GM12864 (cell line): ENCODE measurements at regions not wholly inside any gene's neighbourhood (a gene's known extent, or its start where the extent isn't known, plus 50 kb on each side); places are given as distances from the start of the nearest gene placed in this dataset.
"Not testable (repeated sequence)": the region's sequence is repeated elsewhere in the genome, so short reads cannot be mapped to it uniquely, and the experiment has no call there.

ENCODE experiments used
- DNase-seq: peaks from one replicate; pipeline ENCODE4 v3.0.0-alpha.2; 2011; ENCODE audit warnings: low read depth
- H3K4me3 ChIP-seq: 2 replicates; pipeline ENCODE4 v1.5.1; 2011; ENCODE audit warnings: mild to moderate bottlenecking, low read depth, low read length, control low read depth
- CTCF ChIP-seq: IDR thresholded peaks from 2 replicates; pipeline ENCODE4 v1.5.1; 2011; ENCODE audit warnings: low read depth, mild to moderate bottlenecking, moderate library complexity, low read length, control low read depth, inconsistent platforms; ENCODE audit errors: missing control alignments

GRCh38 chr20:58038123-58038654 is 190.3 kb downstream of the ANKRD60 start:
- DNase-seq, result no peak
- no peak for TF ChIP-seq CTCF
- no peak overlapping the region for H3K4me3 ChIP-seq

- no peak overlapping the region for H3K4me3 ChIP-seq
- no peak for DNase-seq
- no peak for TF ChIP-seq CTCF
Observed at GRCh38 chr20:58037631-58038030, 190.8 kb downstream of the ANKRD60 start.

- H3K4me3 ChIP-seq, result no peak overlapping the region
- DNase-seq, result no peak
- no peak for TF ChIP-seq CTCF
Observed at GRCh38 chr20:58033026-58033536, 195.4 kb downstream of the ANKRD60 start.

- no peak overlapping the region for H3K4me3 ChIP-seq
- DNase-seq, result no peak
- TF ChIP-seq CTCF, result no peak
Observed at GRCh38 chr20:58032599-58032998, 195.9 kb downstream of the ANKRD60 start.

GRCh38 chr20:58031350-58031749 is 197.1 kb downstream of the ANKRD60 start:
- DNase-seq, result not testable (repeated sequence)

GRCh38 chr20:58028123-58028522 is 200.3 kb downstream of the ANKRD60 start:
- no peak overlapping the region for H3K4me3 ChIP-seq
- DNase-seq, result no peak
- peak; percentile 24 for TF ChIP-seq CTCF

More at GRCh38 chr20:58031350-58031749, 197.1 kb downstream of the ANKRD60 start:
- not testable (repeated sequence) for H3K4me3 ChIP-seq

GRCh38 chr20:58026361-58026760 is 202.1 kb downstream of the ANKRD60 start:
- TF ChIP-seq CTCF, result no peak
- H3K4me3 ChIP-seq, result no peak overlapping the region
- DNase-seq, result no peak
